ENCODE measurements at regions not wholly inside any gene's neighbourhood (a gene's known extent, or its start where the extent isn't known, plus 50 kb on each side); places are given as distances from the start of the nearest gene placed in this dataset.

DNA sequence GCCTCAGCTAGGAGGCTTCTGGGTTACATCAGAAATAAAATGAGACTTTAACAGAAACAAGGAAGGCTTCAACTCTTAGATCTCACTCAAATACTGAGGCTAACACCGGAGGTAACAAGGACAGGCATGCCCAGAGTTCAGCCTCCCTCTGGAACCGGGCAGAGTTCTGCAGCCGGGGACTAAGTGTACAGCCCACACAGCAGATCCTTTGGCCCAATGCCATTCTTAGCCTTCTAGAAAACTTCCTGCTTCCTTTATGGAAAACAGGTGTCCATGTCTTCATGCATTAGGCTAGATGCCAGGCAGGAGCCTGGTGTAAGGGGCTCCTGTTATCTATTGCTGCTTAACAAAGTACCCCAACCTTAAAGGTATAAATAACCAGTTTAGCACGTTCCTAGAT lies 369.7 kb downstream of the BCOR start:
- TF ChIP-seq SUZ12 (IDR thresholded peaks at IDR 0.05; ENCODE audit: extremely low read depth, insufficient read depth, insufficient read length) = no peak
- no peak for TF ChIP-seq ZNF274 (IDR thresholded peaks at IDR 0.05; ENCODE audit: low read depth, low read length)
- TF ChIP-seq YY1 (IDR thresholded peaks at IDR 0.05; ENCODE audit: insufficient read depth, insufficient read length) = no peak

Measured in NT2/D1 (cell line).